Islet precursor cell (in vitro differentiated cells): ENCODE measurements at regions not wholly inside any gene's neighbourhood (a gene's known extent, or its start where the extent isn't known, plus 50 kb on each side); places are given as distances from the start of the nearest gene placed in this dataset.

ENCODE experiments used
- DNase-seq: peaks from one replicate; pipeline ENCODE4 v3.0.0-alpha.2; 2018

DNA sequence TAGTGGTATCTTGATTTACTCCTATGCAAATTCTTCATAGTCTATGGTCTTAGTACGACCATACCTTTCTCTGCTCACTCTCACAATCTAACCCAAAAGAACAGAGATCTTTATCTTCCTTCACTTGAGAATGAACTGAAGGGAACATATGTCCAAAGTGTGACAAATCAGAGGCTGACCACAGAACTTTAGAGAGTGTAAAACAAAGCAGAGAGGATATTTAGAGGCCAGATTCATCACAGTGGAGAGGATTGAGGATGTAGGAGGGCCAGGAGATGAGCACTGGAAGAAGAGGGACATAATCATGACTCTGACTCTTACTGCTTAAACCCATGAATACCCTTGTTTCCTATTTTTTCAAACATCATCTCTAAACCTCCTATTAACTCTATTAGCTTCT, 935.3 kb upstream of the PHF14 start:
- DNase-seq = no peak

DNA sequence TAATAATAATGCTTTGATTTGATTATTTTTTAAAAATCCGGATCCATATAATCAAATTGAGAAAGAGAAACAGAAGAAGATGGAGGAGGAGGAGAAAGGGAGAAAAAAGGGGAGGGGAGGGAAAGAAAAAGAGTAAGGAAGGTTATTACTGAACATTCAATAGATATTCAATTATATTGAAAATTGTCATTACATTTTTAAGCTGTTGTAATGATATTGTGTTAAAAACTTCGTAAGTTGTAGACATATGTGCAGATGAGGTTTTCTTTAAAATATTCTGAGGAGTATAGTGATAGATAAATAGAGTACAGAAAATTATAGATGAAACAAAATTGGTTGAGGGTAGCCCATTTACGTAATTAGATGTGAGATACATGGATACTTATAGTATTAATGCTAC, 933.0 kb upstream of the PHF14 start:
- no peak for DNase-seq

DNA sequence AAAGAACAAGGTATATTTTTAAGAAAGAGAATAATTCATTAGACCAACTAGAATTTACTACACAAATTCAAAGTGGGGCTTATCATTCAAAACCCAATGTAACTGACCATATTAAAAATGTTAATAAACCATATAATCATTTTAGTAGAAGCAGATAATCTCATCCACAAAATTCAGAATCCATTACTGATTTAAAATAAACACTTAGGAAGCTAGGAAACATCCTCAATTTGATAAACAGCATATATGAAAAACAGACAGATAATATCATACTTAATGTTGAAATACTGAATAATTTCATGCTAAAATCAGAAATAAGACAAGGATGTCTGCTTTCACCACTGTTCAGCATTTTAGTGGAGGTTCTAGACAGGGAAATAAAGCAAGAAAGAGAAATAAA, 902.8 kb upstream of the PHF14 start:
- DNase-seq = no peak

DNA sequence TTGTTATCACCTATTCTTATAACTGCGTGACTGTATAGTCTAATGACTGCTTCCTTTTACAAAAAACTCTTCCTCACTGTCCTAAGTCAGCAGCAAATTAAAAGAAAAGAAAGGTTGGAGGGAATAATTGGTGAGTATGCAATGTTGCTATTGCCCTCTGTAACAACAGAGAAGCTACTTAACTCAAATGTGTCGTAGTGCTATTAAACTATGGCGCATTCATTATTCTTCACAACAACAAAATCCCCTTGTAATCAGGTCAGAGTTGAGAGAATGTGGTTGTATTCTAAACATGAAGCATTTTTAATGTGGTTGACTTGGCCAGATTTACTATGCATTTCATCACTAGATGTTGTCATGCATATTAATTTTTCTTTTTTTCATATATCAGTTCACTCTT, 897.8 kb upstream of the PHF14 start:
- DNase-seq = no peak

DNA sequence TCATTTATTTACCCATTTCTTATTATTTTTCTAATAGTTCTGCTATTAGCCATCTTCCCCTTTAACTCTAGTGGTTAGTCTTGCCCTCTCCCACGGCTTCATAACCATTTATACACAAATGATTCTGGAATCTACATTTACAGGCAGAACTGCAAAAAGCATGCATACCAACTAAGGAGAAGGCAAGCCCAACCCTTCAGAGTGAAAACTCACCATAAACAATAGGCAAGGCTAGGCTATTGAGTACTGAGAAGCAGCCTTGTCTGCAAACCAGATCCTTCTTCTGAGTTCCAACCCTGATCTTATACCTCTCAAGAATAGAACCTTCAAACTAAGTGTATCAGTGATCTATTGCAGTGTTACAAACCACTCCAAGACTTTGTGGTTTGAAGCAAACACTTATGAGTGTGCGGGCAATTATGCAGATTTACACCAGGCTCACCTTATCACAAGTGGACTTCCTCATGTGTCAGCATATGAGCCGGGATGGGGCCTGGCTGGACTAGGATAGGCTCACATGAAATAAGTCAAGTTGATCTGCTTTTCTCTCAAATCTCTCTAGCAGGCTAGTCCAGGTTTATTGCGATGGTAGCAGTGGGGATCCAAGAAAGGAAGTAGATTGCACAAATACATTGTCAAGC, 896.9 kb upstream of the PHF14 start:
- no peak for DNase-seq

DNA sequence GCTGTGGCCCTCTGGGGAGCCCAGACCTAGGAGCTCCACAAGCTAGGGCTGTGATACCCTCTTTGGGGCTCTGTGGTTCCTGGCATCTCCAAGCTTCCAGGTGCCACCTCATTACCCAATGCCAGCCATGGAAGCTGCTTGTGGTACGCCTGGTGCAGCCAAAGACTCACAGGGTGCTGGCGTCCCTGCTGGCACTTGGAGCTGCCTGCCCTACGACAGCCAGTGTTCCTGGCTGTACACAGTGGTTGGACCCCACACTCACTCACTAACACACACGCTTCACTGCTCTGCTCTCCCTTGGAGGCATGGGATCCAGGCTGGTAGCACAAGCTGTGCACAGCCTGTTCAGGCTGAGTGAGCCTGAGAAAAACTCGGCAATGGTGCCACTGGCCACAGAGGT, 894.1 kb upstream of the PHF14 start:
- no peak for DNase-seq

DNA sequence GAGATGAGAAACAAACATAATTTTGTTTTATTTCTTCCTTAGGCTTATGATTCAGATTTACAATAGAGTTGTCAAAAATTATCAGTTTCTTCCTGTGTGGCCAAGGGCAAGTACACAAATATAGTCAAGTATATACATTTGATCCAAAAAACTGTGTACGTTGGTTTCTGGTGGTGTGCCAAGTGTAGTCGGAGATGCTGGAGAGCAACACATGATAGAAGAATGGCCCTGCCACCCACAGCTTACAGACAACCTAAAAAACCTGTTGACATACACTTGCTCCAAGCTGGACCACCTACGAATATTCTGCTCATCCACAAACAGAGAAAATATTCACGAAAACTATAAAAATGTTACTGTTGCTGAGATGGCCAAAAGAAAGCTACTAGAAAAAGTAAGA, 890.8 kb upstream of the PHF14 start:
- DNase-seq = no peak

DNA sequence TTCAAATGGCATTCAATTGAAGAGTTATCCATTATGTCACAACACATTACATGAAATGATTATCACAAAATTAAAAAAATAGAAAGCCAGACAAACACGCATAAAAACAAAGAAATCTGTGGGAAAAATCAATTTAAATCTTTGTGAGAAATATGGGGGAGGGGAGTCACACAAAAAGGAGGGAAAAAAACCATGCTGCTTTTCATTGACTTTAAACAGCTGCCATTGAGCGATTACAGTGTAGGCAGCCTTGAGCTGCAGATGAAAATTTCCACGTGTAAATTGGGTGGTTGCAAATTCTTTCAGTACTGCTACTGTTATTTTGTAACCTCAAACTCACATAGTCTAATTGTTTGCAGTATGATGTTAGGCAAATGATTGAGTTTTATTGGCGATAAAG, 889.9 kb upstream of the PHF14 start:
- DNase-seq = no peak

DNA sequence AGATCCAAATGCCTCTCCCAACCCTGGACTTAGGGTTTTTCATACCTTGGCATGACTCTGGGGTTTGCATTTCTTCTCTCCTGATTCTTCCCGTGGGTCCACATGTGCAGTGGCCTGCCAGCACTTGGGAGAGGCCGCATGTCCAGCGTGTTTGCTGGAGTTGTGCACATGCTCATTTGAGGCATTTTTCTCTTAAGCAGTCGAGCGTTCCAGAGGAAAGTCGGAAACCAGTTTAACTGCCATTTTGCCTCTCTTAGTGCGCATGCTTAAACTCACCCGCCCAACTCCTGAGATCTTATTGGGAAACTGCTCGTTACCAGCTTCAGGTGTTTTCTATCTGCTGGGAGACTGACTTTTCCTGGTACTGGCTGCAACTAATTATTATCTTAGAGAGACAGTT, 888.4 kb upstream of the PHF14 start:
- DNase-seq = no peak

DNA sequence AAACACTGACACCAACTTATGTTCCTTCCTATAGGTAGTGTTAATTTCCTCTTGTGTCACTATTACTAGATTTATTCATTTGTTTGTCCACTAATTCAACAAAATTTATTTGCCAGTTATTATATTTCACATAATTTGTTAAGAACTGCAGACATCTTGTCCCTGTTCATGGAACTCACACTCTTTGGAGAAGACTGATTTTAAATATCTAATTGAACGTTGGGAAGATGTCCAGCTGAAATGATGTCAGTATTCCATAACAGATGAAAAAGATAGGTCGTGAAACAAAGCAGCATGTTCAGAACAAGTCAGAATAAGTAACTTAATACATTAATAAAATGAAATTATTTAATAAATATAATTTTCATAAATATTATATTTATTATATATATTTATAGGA, 873.1 kb upstream of the PHF14 start:
- no peak for DNase-seq

DNA sequence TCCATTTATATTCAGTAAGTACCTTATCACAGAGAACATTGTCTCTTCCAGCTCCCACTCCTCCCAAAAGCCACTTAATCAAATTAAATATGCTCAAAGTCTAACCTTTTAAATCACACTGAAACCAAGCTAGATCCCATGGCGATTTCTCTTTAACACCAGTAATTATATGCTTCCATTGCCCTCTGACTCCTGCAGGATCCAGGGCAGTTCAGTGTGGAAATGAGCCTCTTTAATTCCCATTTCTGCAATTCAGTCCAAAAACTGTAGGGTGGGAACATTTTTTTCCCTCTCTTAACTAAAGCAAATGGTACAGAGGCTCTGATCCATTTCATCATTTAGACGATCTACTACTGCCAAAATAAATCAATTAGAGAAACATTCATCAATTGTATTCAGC, 872.3 kb upstream of the PHF14 start:
- DNase-seq = no peak

DNA sequence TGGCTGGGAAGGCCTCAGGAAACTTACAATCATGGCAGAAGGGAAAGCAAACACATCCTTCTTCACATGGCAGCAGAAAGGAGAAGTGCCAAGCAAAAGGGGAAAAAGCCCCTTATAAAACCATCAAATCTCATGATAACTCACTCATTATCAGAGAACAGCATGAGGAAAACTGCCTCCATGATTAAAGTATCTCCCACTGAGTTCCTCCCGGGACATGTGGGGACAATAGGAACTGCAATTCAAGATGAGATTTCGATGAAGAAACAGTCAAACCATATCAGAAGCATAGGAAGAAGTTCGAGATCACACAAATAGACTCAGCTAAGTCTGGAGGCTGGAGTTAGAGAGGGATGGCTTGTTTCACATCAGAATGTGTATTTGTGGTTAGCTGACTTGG, 869.4 kb upstream of the PHF14 start:
- DNase-seq = no peak

DNA sequence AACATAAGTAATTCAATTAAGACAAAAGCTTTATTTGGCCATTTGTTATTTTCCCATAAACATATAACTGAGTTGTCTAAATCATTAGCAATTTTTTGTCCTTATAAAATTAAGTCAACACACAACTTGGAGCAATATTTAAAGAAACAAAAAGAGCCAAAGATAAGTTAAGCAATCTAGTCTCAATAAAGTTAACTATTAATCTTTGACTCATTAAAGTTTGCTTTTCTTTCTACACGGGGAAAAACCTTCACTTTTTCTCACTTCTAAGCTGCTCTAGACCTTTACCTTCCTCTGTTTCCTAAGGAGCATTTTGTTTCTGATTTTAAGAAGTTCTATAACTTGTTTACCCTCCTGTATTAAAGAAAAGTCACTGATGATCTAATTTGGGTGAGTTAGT, 867.1 kb upstream of the PHF14 start:
- no peak for DNase-seq

DNA sequence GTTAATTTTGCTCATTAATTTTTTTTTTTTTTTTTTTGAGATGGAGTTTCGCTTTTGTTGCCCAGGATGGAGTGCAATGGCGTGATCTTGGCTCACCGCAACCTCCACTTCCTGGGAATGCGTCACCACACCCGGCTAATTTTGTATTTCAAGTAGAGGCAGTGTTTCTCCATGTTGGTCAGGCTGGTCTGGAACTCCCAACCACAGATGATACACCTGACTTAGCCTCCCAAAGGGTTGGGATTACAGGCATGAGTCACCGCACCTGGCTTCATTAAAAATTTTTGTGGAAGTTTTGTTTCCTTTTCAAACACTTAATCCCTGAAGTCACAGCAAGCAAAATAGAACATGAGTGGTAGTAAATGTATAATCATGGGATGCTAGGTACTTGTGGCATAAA, 857.2 kb upstream of the PHF14 start:
- no peak for DNase-seq

DNA sequence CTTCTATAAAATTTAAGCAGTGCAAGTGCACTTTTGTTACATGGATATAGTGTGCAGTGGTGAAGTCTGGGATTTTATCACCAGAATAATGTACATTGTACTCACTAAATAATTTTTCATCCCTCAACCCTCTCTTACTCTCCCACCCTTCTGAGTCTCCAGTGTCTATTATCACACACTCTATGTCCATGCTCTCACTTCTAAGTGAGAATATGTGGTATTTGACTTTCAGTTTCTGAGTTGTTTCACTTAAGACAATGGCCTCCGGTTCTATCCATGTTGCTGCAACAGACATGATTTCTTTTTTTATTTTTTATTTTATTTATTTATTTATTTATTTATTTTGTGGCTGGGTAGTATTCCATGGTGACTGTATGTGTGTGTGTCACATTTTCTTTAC, 855.9 kb upstream of the PHF14 start:
- DNase-seq = no peak

DNA sequence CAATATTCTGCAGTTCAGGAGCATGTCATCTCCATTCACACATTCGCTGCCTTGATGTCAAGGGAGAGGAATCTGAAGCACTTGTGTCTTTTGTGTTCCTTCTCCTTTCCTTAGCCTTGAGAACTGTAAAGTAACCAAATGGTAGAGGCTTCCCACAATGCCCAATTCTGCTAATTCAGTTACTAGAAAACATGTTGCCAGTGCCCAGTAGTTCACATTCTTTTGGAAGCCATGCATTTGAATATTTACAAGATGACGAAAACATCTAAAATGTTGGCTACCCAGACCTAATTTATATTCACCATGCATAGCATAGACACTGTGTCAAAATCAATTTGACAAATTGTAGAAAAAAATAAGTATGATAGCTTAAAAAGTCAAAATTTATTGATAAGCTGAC, 852.7 kb upstream of the PHF14 start:
- DNase-seq = no peak

DNA sequence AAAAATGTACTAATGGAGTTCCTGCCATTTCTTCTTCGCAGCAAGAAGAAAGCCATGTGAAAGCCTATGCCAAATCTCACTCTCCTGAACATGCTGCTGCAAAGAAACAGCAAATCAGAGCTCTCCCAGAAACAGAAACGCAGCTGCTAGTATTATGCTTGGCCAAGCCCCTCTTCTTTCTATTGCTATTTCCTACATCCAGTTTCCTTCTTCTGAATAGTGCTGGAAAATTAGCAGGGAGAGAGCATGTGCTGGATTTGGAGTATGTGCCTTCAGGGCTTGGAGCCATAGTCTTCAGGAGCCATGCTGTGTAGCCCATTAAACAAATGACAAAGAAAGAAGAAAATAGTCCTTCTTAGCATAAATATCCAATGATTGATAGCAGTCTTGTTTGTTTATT, 852.0 kb upstream of the PHF14 start:
- peak; percentile 50 for DNase-seq

DNA sequence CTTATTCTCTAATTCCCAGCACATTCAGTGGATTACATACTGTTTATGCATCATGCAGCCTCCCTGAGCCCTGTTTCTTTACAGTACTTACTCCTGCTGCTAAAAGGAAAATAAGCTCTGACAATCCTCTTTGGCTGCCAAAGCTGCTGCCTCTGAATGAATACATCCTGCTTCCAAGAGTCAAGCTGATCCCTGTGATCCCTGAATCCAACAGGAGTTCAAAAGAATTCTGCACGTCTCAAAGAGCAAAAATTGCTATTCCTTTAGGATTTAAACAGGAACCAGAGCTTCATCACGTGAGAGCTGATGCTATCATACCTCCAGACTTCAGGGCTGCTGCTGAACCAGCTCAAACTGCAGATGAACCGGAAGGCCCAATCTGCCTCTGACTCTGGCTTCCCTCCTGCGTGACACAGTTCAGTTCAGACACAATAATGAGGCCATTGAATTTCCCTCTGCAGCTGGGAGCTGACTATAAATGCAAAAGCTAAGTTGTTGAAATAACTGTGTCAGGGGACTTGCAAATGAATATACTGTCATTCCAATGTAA, 851.0 kb upstream of the PHF14 start:
- peak; percentile 92 for DNase-seq

DNA sequence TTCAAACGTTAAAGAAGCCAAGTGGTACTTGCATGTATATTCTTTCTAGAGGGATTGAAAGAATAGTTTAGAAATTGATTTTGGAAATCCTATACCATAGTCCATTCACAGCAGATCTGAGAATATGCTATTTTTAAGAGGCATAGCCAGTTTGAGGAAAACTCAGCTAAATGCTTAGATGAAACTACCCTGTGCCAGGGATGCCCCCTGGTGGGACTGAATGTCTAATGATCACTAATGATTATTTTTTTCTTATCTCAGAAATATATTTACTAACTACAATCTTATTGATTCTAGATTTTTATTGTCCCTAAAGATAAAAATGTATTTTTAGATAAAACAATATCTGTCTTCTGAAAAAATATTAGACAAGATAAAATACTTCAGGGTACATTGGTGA, 844.9 kb upstream of the PHF14 start:
- DNase-seq = no peak

DNA sequence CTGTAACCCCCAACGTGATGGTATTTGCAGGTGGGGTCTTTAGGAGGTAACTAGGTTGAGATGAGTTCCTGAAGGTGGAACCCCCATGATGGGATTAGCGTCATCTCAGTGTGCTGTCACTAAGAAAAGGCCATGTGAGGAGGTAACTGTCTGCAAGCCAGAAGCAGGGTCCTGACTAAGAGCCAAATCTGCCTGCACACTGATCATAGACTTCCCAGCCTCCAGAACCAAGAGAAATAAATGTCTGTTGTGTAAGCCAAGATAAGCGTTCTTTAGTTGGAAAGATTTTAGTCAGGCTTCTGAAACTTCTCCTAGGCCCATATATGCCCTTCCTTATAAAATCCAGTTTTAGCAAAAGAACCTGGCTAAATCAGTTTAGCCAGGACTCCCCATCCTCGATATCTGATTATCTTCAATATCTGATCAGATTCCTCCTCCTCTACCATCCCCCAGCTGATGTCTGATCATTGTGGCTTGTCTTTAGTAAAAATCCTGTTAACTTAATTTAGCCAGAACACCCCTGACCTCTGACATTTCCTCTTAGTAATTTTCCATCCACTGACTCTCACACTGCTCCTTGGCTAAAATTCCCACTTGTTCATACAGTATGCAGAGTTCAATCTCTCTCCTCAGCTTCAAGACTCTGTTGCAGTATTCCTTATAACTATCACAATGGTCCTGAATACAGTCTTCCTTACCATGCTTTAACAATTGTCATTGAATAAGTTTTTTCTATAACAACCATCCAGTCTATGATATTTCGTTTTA, 835.4 kb upstream of the PHF14 start:
- DNase-seq = no peak

DNA sequence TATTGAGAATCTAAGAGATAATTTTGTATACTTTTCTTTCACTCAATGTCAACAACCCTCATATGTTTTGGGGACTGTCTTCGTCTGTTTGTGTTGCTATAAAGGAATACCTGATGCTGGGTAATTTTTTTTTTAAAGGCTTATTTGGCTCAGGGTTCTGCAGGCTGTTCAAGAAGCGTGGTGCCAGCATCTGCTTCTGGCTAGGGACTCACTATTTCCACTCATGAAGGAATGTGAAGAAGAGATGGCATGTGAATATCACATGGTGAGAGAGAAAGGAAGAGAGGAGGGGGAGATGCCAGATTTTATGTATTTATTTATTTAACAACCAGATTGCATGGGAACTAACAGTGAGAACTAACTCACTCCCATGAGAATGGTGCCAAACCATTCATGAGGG, 827.4 kb upstream of the PHF14 start:
- no peak for DNase-seq

DNA sequence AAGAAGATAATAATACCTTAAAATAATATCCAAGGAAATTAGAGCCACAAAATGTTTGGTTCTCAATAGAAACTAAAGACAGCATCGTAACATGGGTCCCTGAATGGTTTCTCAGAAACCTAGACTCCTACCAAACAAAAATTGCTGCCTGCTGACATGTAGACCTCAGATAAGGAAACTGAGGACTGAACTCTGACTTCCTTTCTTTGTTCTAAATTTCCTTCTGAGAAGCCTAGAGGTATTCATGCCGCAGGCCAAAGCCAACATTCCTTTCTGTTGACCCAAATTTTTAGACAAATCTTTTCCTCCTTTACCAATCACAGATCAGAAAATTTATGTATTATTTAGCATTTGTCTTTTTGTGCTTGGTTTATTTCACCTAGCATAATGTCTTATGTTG, 816.7 kb upstream of the PHF14 start:
- no peak for DNase-seq

DNA sequence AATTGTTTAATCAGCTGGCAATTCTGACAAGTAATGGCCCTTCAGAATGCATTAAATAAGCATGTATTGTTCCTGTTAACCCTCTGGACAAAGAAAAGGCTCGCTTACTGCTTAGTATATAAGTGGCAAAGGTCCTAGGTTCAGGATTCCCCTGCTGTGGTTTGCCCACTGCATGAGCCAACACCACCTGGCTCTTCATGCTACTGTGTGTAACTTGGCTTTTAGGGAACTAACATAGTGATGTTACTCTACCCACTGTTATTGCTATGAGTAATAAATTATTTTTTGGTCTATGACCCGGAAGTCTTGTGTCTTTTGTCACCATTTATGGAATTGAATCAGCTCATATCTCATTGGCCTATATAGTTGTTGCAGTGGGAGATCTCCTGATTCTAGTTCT, 791.7 kb upstream of the PHF14 start:
- no peak for DNase-seq

DNA sequence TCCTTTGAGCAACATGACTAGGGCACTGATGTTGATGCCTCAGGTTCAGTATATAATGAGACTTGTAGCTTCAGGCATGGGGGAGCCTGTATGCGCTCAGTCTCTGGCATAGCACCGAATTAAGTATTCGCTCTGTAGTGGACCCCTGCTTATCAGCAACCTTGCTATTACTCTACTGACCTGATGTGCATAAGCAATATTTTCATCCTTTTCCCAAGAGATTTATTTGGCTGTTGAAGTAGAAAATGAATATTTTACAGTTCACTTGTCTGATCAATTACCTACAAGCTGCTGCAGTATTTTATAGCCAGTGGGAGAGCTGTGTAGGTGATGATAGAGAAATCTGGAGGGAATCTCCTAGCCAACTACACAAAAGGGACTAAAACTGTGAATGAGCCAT, 781.6 kb upstream of the PHF14 start:
- DNase-seq = no peak

DNA sequence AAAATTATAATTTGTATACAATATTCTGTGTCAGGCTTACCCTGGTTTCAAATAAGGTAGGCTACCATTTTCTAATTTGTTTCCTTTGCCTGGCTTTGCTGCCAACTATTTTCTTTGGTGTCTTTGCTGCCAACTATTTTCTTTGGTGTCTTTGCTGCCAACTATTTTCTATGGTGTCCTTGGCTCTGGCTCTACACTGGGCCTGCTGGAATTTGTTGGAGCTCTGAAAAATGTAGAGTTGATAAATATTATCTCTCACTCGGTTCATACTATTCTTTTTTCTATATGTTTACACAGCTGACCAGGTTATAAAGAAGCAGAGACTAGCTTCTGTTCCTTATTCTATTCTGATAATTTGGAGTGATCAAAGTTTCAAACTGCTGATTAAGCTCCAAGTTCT, 768.0 kb upstream of the PHF14 start:
- DNase-seq = no peak
